ENCODE measurements at regions not wholly inside any gene's neighbourhood (a gene's known extent, or its start where the extent isn't known, plus 50 kb on each side); places are given as distances from the start of the nearest gene placed in this dataset.

DNA sequence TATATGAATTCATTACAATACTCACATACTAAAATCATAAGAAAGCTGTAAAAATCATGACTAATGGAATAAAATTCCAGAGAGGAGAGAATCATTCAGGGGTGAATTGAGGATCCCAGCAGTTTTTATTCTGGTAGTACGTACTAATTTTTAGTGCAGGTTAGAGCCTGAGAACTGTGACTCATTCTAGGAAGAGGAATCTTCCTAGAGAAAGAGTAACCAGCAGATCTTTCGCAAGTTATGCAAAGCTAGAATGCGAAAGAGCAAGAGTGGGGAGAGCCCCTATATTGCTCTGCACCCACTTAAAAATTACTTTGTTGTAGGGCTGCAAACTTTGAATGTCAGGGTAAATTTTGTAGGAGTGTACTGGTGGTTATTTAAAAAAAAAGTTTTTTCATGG, 303.6 kb upstream of the ARPP21 start:
- TF ChIP-seq, protein P1, sequence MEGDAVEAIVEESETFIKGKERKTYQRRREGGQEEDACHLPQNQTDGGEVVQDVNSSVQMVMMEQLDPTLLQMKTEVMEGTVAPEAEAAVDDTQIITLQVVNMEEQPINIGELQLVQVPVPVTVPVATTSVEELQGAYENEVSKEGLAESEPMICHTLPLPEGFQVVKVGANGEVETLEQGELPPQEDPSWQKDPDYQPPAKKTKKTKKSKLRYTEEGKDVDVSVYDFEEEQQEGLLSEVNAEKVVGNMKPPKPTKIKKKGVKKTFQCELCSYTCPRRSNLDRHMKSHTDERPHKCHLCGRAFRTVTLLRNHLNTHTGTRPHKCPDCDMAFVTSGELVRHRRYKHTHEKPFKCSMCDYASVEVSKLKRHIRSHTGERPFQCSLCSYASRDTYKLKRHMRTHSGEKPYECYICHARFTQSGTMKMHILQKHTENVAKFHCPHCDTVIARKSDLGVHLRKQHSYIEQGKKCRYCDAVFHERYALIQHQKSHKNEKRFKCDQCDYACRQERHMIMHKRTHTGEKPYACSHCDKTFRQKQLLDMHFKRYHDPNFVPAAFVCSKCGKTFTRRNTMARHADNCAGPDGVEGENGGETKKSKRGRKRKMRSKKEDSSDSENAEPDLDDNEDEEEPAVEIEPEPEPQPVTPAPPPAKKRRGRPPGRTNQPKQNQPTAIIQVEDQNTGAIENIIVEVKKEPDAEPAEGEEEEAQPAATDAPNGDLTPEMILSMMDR (IDR thresholded peaks at IDR 0.05; ENCODE audit: low read length, missing control alignments): no peak
- H3K4me3 ChIP-seq (replicated peaks; ENCODE audit: low read depth, low read length): no peak overlapping the region
- DNase-seq (ENCODE audit: low read depth): peak; percentile 11

DNA sequence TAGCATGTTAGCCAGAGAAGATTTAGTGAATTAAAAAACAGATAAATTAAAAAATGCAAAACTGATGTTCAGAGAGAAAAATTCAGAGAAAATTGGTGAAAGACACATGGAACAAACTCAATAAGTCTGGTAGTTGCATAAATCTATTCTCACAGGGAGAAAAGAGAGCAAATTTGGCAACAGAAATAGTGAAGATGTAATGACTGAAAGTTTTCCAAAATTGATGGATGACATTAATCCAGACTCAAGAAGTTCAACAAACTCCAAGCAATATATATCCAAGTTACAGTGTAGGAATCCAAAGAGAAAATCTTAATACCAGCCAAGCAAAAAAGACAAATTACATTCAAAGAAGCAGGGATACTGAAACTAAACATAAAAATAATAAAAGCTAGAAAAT, 302.7 kb upstream of the ARPP21 start:
- no peak for DNase-seq (ENCODE audit: low read depth)
- no peak overlapping the region for H3K4me3 ChIP-seq (replicated peaks; ENCODE audit: low read depth, low read length)
- TF ChIP-seq, protein P1 (IDR thresholded peaks at IDR 0.05; ENCODE audit: low read length, missing control alignments): no peak

DNA sequence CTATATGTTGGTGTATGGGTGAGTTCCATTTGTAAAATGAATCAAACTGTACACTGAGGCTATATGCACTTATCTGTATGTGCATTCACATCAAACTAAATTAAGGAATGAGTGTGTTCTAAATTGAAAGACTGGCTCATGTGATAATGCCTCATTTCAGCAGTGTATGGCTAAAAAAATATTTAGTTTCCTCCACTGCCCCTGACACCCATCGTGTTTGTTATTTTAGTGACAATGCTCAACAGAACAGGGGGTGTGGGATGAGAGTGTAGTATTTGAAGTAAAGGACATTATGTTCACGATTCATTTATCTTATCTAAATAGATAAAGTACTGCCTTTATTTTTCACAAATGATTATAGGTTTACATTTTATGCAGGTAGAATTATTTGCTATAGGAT, 301.1 kb upstream of the ARPP21 start:
- H3K4me3 ChIP-seq (replicated peaks; ENCODE audit: low read depth, low read length): no peak overlapping the region
- TF ChIP-seq, protein P1 (IDR thresholded peaks at IDR 0.05; ENCODE audit: low read length, missing control alignments): no peak
- no peak for DNase-seq (ENCODE audit: low read depth)

DNA sequence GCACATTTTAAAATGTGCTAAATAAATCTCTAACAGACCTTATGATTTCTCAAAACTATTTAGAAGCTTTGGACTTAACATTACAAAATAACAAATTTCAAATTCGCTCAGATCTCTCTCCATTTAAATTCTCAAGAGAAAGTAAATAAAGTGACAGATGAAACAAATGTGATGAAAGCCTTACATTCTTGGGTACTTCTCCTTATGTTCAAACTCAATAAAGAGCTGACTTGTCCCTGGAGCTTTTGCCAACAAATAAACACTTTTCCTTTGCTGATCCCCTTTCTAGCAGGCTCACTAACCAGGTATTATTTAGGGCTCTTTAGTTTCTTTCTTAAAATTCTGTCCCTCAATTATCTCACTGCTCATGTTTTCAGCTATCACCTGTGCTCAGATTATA, 259.1 kb upstream of the ARPP21 start:
- TF ChIP-seq, protein P1 (IDR thresholded peaks at IDR 0.05; ENCODE audit: low read length, missing control alignments): no peak
- H3K4me3 ChIP-seq (replicated peaks; ENCODE audit: low read depth, low read length): no peak overlapping the region
- no peak for DNase-seq (ENCODE audit: low read depth)

DNA sequence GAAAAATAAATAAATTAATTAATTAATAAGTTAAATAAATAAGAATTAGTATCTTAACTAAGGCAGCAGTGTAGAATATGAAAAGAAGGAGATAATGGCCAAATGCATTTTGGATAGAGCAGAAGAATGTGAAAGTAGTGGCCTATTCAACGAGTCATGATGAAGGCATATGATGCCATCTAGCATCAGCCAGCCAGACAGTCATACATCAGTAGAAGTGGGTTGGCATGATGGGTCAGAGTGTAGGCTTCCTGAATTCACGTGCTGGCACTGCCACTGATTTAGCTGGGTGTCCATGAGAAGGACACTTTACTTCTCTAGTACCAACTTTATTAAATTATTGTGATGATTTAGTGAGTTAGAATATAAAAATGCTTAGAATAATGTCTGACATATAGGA, 256.1 kb upstream of the ARPP21 start:
- TF ChIP-seq, protein P1 (IDR thresholded peaks at IDR 0.05; ENCODE audit: low read length, missing control alignments): no peak
- H3K4me3 ChIP-seq (replicated peaks; ENCODE audit: low read depth, low read length): no peak overlapping the region
- DNase-seq (ENCODE audit: low read depth): no peak

DNA sequence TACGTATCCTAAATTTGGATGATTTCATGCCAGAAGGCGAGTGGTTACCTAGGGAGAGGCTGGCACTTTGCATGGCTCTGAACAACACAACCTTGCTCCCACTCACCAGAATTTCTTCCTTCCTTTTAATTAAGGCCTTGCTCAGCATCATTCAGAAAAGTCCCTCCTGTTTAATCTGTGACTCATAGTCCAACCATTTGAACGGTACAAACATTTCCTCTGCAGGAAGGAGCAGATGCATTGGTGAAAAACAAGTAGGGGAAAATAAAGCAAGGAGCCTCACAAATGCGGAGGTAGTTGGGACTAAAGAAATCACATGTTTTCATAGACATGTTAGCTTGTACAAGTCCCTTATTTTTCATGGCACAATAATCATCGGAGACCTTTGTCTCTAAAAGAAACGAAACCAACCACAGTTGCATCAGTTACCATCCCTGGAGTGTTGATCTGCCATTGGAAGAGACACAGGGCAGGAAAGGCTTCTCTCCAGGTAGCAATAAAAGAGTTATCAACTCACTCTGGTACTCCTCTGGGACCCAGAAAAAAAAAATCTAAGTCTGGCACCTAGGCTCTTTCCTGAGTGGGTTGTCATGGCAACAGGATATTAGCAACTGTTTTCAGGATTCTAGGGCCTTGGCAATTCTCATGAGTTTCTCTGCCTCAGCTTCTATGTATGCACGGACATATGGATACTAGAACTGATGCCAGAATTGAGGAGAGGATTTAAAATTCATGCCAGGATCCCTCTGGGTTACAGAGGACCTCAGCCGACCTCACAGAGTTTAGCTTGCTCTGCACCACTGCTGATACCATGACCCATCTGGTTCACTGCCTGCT, 255.4 kb upstream of the ARPP21 start:
- no peak overlapping the region for H3K4me3 ChIP-seq (replicated peaks; ENCODE audit: low read depth, low read length)
- TF ChIP-seq, protein P1 (IDR thresholded peaks at IDR 0.05; ENCODE audit: low read length, missing control alignments): no peak
- DNase-seq (ENCODE audit: low read depth): peak; percentile 72

DNA sequence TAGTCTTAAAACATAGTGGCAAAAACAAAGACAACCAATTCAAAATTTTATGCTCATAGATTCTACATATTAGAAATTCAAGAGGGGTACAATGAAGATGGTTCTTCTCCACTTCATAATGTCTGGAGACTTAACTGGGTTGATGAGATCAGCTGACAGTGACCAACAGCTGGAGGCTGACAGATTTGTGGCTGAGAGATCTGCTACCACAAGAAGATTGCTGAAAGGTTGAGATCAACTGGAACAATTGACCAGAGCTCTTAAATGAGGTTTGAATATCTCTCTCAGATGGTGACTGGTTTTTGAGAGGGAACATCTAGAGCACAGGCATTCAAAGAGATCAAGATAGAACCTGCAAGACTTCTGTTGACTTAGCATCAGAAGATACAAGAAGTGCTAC, 254.1 kb upstream of the ARPP21 start:
- no peak for DNase-seq (ENCODE audit: low read depth)
- H3K4me3 ChIP-seq (replicated peaks; ENCODE audit: low read depth, low read length): no peak overlapping the region
- TF ChIP-seq, protein P1 (IDR thresholded peaks at IDR 0.05; ENCODE audit: low read length, missing control alignments): no peak

All from fibroblast of pulmonary artery (primary cell).